DMS153 treated with DMSO at 0.1 percent for 48 hours (cell line): ENCODE measurements at regions not wholly inside any gene's neighbourhood (a gene's known extent, or its start where the extent isn't known, plus 50 kb on each side); places are given as distances from the start of the nearest gene placed in this dataset.
"Not testable (repeated sequence)": the region's sequence is repeated elsewhere in the genome, so short reads cannot be mapped to it uniquely, and the experiment has no call there.

Source experiments
- DNase-seq: peaks from one replicate; lab custom pipeline; 2025; ENCODE audit not compliant: unreplicated experiment; lab: John Stamatoyannopoulos, UW

DNA sequence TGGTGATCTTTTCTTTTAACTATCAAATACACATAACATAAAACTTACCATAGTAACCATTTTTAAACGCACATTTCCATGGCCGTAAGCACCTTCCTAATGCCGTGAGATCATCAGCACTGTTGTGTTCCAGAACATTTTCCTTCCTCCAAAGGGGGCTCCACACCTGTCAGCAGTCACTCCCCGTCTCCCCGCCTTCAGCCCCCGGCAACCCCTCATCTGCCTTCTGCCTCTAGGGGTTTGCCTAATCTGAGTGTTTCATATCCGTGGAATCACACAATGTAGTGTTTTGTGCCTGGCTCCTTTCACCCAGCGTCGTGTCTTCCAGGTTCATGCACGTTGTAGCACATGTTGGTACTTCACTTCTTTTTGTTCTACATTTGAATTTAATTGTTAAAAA, 350.1 kb upstream of the TNRC6C start:
- no peak for DNase-seq

DNA sequence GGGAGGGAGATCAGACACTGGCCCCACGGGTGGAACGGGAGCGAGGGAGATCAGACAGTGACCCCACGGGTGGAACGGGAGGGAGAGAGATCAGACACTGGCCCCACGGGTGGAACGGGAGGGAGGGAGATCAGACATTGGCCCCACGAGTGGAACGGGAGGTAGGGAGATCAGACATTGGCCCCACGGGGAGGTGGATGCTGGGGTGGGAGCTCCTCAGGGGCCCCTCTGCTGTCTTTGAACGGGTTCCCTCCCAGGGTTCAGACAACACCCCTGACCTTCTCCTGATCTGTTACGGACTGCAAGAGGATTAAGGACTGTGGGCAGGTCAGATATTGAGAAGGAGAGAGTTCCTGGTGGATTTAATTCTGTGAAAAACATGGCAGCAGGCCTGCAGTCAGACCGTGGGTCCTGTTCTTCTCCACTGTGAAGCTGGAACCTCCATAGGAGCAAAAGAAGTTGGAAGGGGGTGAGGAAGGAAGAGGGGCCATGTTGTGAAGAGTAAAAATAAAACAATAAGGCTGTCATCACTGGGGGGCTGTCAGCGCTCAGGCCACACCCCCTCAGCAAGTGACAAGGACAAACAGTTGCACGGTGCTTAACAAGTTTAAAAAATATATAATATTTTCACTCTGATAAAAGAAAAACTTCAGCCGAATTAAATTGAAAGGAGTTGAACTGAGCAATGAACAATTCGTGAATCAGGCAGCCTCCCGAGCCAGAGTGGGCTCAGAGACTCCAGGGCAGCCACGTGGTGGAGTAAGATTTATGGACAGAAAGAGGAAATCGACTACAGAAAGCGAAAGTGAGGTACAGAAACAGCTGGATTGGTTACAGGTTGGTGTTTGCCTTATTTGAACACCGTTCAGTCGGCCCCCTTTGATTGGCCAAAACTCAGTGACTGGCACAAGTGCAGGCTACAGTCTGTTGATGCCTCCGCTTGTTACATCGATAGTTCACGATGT, 348.7 kb upstream of the TNRC6C start:
- DNase-seq, result no peak

DNA sequence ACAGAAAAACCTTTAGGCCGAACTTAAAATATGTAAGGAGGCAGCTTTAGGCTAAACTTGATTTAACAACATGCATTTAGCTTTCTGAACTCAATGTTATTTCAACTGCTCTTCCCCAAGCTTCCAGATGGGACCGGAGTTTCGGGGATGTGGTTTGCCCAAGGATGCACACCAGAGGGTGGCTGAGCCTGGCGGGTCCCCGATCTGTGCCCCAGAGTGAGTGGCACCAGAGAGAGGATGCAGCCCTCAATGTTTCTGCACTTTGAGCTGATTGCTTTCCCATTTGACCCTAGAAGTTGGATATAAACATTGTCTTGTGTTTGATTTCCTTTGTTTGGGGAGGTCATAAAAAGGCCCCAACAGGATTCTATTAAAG, 348.0 kb upstream of the TNRC6C start:
- DNase-seq, result no peak

DNA sequence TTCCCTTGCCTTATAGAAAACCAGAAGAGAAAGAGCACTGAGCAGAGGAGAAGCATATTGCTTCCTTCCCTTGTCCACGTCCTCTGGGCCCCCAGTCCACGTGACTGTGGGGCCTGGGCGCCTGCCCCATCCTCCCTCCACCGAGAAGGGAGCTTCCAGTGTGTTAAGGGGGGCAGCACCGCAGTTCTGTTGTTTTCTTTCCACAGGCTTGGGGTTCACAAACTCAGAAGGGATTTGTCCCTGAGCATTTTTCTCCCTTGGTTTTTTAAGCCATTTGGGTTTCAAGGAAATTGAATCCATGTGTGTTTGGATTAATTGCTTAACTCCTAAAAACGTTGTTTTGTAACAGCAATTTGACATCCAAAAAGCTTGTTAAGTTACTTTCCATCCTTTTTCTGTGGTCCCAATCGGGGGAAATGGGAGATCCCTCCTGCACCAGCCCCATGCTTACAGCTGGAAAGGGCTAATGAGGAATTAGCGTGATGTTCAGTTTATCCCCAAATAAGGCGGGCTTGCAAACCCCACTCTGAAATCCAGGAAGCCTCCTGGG, 347.5 kb upstream of the TNRC6C start:
- no peak for DNase-seq

DNA sequence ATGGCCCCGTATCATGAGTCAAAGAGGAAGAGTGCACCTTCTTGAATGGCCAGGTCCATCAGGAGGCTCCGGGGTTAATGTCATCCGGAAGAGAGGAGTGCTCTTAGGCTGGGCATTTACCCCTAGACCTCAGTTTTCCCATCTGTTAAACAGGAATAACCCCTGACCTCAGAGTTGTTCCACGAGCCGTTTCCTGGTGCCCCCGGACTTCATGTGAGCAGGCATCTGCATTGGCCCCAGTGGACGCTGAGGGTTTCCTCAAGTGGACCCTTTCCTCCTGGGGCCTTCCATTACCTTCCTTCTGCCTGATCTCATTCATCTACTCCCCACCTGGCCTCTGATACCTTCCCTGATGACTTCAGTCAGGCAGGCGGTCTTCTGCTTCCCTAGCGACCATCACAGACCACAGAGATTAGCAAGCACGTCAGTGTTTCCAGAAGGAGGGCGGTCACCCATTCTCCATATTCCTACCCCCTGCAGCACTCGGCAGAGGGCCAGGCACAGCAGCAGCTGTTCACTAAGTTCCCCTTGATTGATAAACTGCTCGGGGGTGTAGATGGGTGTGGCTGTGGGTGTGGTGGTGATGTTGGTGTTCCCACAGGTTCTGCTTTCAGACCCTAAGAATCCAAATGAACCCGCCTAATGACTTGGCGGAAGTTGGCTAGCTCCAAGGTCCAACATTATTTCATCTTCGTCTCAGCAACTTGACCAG, 346.6 kb upstream of the TNRC6C start:
- no peak for DNase-seq

- no peak for DNase-seq
Measured at GRCh38 chr17:77613218-77613617, 345.3 kb upstream of the TNRC6C start.

GRCh38 chr17:77613627-77614026, 344.9 kb upstream of the TNRC6C start:
- DNase-seq, result no peak

DNA sequence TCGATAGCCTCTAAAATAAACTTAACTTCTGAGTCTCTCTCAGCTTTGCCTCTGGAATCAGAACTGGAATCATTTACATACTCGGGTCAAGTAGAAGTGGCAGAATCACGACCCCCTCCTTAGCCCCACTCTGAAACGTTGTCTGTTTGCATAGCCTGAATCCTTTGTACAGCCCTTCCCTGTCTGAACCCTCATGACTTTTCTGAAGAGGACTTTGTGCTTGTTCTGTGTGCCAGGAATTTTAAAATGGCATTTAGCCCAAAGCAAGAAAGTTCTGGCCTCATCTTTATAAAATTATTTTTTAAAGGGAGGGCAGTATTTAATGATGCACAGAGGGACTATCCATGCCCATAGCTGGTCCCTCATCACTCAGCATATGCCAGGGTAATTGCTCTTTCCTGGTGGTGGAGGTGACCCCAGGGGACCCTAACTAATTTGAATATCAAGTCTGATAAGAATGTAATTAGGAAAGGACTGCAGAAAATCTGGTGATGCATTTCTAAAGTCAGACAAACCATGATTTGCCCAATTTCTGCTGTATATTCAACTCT, 342.7 kb upstream of the TNRC6C start:
- DNase-seq, result no peak

DNA sequence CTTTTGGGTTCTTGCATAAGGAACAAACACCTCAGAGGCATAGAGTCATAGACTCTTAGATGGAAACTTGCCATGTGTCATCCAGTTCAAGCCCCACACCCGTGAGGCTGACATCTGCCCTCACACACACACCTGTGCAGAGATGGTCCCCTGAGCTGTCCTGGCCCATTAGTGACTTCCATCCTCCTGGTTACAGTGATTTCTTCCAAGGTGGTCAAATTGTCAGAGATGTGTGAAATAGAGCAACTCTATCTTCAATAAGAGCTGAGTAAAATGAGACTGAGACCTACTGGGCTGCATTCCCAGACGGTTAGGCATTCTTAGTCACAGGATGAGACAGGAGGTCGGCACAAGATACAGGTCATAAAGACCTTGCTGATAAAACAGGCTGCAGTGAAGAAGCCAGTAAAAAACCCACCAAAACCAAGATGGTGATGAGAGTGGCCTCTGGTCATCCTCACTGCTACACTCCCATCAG, 342.2 kb upstream of the TNRC6C start:
- no peak for DNase-seq

- DNase-seq, result no peak
Measured at GRCh38 chr17:77617516-77617915, 341.0 kb upstream of the TNRC6C start.

DNA sequence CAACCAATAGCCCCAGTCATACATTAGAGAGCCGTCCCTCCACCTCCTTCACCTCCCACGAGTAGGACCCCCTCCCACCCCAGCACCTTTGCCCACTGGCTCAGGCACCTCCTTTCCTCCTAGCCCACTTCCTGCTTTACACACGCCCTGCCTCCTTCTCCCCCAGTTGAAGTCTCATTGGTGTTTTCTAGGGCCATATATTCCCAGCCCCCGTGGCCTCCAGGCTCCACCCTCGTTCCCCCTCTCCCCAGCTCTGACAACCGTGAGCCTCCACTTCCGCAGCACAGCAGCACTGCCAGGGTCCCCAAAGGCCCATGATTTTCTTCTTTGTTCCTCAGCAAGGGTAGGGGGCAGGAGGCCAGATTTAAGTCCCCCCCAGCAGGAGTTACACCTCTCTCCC, 340.3 kb upstream of the TNRC6C start:
- DNase-seq, result no peak

DNA sequence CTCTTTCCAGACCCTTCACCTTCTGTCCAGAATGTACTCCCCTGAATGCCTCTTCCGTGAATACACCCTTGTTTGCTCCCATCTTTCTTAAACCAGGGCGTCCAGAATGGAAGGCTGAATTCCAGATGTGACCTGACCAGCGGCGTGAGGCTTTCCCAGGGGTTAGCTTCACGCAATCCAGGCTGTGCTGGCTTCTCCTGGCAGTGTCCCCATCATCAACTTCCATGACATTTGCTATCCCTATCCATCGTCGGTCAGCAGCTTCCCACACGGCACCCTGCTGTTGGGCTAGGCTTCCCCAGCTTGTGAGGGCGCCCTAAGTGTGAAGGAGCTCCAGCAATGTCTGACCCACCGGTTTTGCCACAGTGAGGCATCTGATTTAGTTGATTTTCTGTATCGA, 339.8 kb upstream of the TNRC6C start:
- DNase-seq, result no peak

- no peak for DNase-seq
Measured at GRCh38 chr17:77619326-77619725, 339.2 kb upstream of the TNRC6C start.

DNA sequence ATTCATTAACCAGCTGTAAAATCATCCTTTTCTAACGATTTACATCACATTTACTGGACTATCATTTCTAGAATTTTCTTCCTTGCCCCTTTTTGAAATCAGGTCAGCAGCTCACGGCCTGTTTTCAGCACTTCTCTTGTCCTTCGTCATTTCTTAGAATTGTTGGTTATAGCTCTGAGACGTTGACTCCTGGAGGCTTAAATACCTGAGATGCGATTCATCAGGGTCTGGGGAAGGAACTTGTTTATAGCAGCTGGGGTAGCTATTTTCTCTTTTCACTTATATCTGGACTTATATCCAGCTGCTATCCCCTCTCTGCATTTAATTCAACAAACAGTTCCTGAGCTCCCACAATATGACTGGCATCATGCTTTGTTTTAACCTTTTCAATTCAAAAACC, 338.7 kb upstream of the TNRC6C start:
- DNase-seq, result no peak

DNA sequence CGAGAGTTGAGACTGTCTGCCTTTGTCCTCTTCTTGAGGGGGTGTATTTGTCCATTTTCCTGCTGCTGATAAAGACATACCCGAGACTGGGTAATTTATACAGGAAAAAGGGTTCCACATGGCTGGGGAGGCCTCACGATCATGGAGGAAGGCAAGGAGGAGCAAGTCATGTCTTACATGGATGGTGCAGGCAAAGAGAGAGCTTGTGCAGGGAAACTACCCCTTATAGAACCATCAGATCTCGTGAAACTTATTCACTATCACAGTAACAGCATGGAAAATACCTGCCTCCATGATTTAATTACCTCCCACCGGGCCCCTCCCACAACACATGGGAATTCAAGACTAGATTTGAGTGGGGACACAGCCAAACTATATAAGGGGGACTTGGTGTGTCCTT, 338.2 kb upstream of the TNRC6C start:
- no peak for DNase-seq

DNA sequence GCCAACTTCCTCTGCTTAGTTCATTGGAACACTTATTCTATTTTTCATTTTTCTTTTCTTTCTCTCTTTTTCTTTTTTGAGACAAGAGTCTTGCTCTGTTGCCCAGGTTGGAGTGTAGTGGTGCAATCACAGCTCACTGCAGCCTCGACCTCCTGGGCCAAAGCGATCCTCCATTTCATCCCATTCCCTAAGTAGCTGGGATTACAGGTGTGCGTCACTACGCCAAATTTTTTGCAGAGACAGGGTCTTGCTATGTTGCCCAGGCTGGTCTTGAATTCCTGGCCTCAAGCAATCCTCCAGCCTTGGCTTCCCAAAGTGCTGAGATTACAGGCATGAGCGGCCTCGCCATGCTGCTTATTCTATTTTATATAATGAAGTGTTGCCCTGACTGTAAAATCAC, 336.4 kb upstream of the TNRC6C start:
- not testable (repeated sequence) for DNase-seq

DNA sequence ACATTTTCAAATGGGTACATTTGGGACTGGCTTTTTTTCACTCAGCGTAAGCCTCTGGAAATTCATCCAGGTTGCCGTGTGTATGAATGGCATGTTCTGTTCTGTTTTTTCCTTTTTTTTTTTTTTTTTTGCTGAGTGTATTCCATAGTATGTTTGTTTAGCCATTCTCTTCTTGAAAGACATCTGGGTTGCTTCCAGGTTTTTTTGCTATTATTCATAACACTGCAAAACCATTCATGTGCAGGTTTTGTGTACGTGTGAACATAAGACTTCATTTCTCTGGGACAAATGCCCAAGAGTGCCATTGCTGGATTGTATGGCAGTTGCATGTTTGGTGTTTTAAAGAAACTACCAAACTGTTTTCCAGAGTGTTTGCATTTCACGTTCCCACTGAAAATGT, 335.9 kb upstream of the TNRC6C start:
- peak; percentile 12 for DNase-seq

GRCh38 chr17:77623321-77623720, 335.2 kb upstream of the TNRC6C start:
- DNase-seq, result not testable (repeated sequence)

DNA sequence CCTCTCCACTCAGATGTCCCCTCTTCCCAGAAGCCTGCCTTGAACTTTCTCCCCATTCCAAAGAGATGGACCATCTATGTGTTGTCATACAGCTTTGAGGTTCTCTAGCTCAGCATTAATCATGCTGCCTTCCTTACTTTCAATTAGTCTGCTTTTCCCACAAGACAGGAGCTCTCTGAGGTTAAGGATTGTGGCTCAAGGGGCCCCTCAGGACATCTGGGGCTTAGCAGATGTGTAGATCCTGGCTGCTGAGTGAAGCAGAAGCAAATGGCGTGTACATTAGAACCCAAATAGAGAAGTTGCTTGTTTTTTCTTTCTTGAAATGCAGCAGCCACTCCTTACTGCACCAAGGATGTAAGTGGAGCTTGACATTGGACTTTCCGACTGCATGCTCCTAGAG, 330.5 kb upstream of the TNRC6C start:
- no peak for DNase-seq

DNA sequence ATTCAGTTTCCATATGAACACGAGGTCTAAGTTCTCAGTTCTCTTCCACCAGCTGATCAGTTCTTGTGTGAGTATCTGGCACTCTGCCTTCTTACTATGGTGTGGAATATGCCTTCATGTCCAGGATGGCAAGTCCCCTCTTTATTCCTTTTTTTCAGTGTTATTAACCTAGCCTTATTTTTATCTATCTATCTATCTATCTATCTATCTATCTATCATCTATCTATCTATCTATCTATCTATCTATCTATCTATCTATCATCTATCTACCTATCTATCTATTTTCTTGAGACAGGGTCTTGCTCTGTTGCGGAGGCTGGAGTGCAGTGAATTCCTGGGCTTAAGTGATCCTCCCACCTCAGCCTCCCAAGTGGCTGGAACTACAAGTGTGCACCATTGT, 329.2 kb upstream of the TNRC6C start:
- DNase-seq, result not testable (repeated sequence)

GRCh38 chr17:77631307-77631706, 327.2 kb upstream of the TNRC6C start:
- DNase-seq, result no peak

DNA sequence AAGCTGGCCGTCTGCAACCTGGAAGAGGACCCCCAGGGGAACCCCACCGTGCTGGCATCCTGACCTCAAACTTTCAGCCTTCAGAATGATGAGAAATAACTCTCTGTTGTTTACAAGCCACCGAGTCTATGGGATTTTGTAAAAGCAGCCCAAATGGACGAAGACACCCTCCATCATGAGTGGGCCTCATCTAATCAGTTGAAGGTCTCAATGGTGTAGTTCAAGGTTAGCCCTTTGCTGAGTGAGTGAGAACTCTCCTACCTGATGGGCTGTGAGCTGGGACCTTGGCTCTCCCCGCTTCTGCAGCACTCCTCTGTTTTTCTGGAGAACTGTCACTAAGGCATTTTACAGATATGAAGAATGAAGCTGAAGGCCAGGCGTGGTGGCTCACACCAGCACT, 325.9 kb upstream of the TNRC6C start:
- DNase-seq, result no peak
